GM12878 (cell line): ENCODE measurements at regions not wholly inside any gene's neighbourhood (a gene's known extent, or its start where the extent isn't known, plus 50 kb on each side); places are given as distances from the start of the nearest gene placed in this dataset.

ENCODE experiments used
- ATAC-seq: fragments of 200-7000 bp; cut with Tn5 transposase; 3 replicates; pipeline ENCODE4 v1.9.1; 2020; ENCODE audit warnings: mild to moderate bottlenecking, moderate library complexity
- BruUV-seq: library from RNA; stranded (reverse); fragments of 400-500 nt; replicated peaks from 2 replicates; lab custom pipeline; 2021; lab: Mats Ljungman, UMichigan
- CTCF ChIA-PET: fragments of 300-600 bp; sonication (Branson Sonifier 250); formaldehyde crosslinking; extraction: SDS; loops from one replicate; lab custom pipeline; 2021; ENCODE audit warnings: inconsistent platforms; lab: Yijun Ruan, JAX
- POLR2A ChIA-PET: fragments of 350-600 bp; formaldehyde crosslinking; extraction: SDS; loops from one replicate; lab custom pipeline; 2021; ENCODE audit warnings: inconsistent platforms; lab: Charles Lee
- RAD21 ChIA-PET: fragments of 300-600 bp; sonication (Branson Sonifier 250); formaldehyde crosslinking; loops from one replicate; lab custom pipeline; 2023; ENCODE audit warnings: antibody characterized with exemption; ENCODE audit not compliant: unreplicated experiment; lab: Charles Lee
- SMC1A ChIA-PET: fragments of 300-600 bp; sonication (Branson Sonifier 250); formaldehyde crosslinking; loops from one replicate; lab custom pipeline; 2023; ENCODE audit not compliant: unreplicated experiment, uncharacterized antibody; lab: Charles Lee
- DNase-seq: peaks from one replicate; pipeline ENCODE4 v3.0.0-alpha.2; 2011; ENCODE audit warnings: low read depth, low spot score
- FAIRE-seq: peaks from 3 replicates; lab custom pipeline; 2011; peaks lifted over from hg19 to GRCh38; lab: Jason Lieb, UNC
- H2AFZ ChIP-seq: 2 replicates; pipeline ENCODE4 v1.6.0; 2011; ENCODE audit warnings: low read depth, low read length, control low read depth; ENCODE audit not compliant: control insufficient read depth
- H3K27ac ChIP-seq: 2 replicates; pipeline ENCODE4 v1.5.1; 2011; ENCODE audit warnings: control low read depth; ENCODE audit not compliant: control insufficient read depth, insufficient read depth
- H3K27me3 ChIP-seq, 2 experiments: replicated peaks in 1 of 2; 2 replicates each; pipeline versions ENCODE4 v1.6.0 to v1.6.1; 2011; ENCODE audit warnings: low read length in 1 of 2; ENCODE audit not compliant: control insufficient read depth in 2 of 2, insufficient read depth in 2 of 2
- H3K36me3 ChIP-seq, 2 experiments: 2 replicates each; pipeline ENCODE4 v1.5.1; 2011; ENCODE audit warnings: low read length in 1 of 2; ENCODE audit not compliant: control insufficient read depth in 2 of 2, insufficient read depth in 2 of 2
- H3K4me1 ChIP-seq: 2 replicates; pipeline ENCODE4 v1.6.1; 2011; ENCODE audit warnings: mild to moderate bottlenecking, low read length, moderate library complexity, mixed read lengths; ENCODE audit not compliant: control insufficient read depth, insufficient read depth
- H3K4me2 ChIP-seq: 2 replicates; pipeline ENCODE4 v1.6.0; 2011; ENCODE audit warnings: control low read depth; ENCODE audit not compliant: control insufficient read depth, insufficient read depth
- H3K4me3 ChIP-seq: fragments of 200-600 bp; sonication (generic); 2 replicates; pipeline ENCODE4 v1.5.1; 2016
- H3K79me2 ChIP-seq: 2 replicates; pipeline ENCODE4 v1.6.0; 2011; ENCODE audit warnings: low read length; ENCODE audit not compliant: control insufficient read depth, insufficient read depth
- H3K9ac ChIP-seq: 2 replicates; pipeline ENCODE4 v1.8.0; 2011; ENCODE audit warnings: low read length, control low read depth, mixed read lengths; ENCODE audit not compliant: control insufficient read depth, insufficient read depth
- H3K9me3 ChIP-seq: replicated peaks from 3 replicates; pipeline ENCODE4 v1.5.1; 2011; ENCODE audit warnings: mild to moderate bottlenecking, low read length; ENCODE audit not compliant: control insufficient read depth, insufficient read depth
- H4K20me1 ChIP-seq: 2 replicates; pipeline ENCODE4 v1.6.0; 2011; ENCODE audit not compliant: control insufficient read depth, insufficient read depth
- E4F1 ChIP-seq: fragments of 450-650 bp; IDR thresholded peaks from 2 replicates; pipeline ENCODE4 v1.6.1; 2018; ENCODE audit warnings: borderline replicate concordance, mild to moderate bottlenecking; ENCODE audit not compliant: partially characterized antibody
- HDAC2 ChIP-seq: fragments of 200-600 bp; sonication (generic); IDR thresholded peaks from 2 replicates; pipeline ENCODE4 v1.6.1; 2017
- HDGF ChIP-seq: fragments of 450-650 bp; IDR thresholded peaks from 2 replicates; pipeline ENCODE4 v1.6.1; 2016; ENCODE audit warnings: antibody characterized with exemption
- NFYA ChIP-seq: IDR thresholded peaks from 2 replicates; pipeline ENCODE4 v1.6.1; 2011; ENCODE audit warnings: low read depth, mild to moderate bottlenecking, low read length, improper control_type of control experiment, borderline replicate concordance
- NR2C1 ChIP-seq: fragments of 450-650 bp; IDR thresholded peaks from 2 replicates; pipeline ENCODE4 v1.6.1; 2017; ENCODE audit warnings: antibody characterized with exemption, mild to moderate bottlenecking, moderate library complexity
- SMC3 ChIP-seq: IDR thresholded peaks from 2 replicates; pipeline ENCODE4 v1.6.1; 2011; ENCODE audit warnings: low read length, improper control_type of control experiment, borderline replicate concordance
- USF1 ChIP-seq: IDR thresholded peaks from 2 replicates; pipeline ENCODE4 v1.6.1; 2011; ENCODE audit warnings: borderline replicate concordance, low read depth, mild to moderate bottlenecking, moderate library complexity, mixed read lengths, low read length; ENCODE audit not compliant: insufficient read depth; ENCODE audit errors: extremely low read length
- WGBS: methylation state at CpG from one replicate; pipeline ENCODE4 v1.1.6; 2016; ENCODE audit warnings: low lambda C conversion rate; ENCODE audit not compliant: insufficient replicate concordance, insufficient coverage; ENCODE audit errors: missing lambda C conversion rate; 5-methylcytosine and 5-hydroxymethylcytosine counted together
- in situ Hi-C: fragments of 300-500 bp; cut with MboI; formaldehyde crosslinking; loops from 9 replicates; pipeline ENCODE4 v1.14.3; 2018; ENCODE audit warnings: mixed read lengths
- intact Hi-C: fragments of 100-400 bp; cut with micrococcal nuclease; formaldehyde crosslinking; loops from one replicate; pipeline ENCODE4 v1.14.2; 2022; ENCODE audit not compliant: unreplicated experiment

DNA sequence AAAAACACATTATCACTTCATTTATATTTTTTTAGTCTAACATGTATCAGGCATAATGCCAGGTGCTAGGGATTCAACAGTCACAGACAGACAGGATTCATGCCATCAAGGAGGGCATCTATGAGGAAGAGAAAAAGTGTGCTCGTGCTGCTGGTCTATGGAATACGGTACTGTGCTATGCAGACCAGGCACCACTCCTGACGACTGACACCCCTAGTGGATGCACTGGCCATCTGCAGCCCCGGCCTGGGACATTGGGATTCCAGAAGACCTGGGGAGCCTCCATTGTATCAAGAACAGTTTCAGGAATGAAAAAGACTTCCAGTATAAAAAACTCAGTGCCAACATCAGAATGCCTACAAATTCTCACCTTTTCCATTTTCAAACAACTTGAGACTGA is 94.0 kb downstream of the KLF12 start (continued):
- peak; percentile 61; the same call in 1 of the 2 replicates for TF ChIP-seq SMC3

DNA sequence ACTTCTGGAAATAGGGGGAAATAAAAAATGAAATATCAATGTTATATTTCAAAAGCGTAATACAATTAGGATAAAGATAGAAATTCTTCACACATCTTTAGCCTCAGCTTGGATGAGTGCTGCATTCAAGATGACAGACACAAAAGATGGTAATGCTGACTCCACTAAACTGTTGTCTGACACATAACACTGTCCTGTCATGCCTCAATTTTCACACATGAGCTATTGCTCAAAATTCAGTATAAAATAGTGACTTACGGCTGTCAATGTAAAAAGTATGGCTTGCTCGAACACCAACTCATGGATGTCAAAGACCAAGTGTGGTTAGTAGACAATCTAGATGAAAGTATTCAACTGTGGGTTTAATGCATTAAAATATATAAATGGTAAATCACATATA is 94.5 kb downstream of the KLF12 start:
- Histone ChIP-seq H3K36me3 (no peaks in the 10 kb centered on the region), H2AFZ (no peak overlapping the region), H3K4me3 (no peak overlapping the region), H3K9me3 (no peaks in the 10 kb centered on the region), H3K27me3 (no peaks in the 10 kb centered on the region), H3K4me2 (no peak overlapping the region), H3K4me1 (no peaks in the 10 kb centered on the region; the same call in 1 of the 2 replicates), H3K9ac (no peak overlapping the region), H3K27ac (no peak overlapping the region), H4K20me1 (no peaks in the 10 kb centered on the region), H3K79me2 (no peaks in the 10 kb centered on the region; the same call in 1 of the 2 replicates)
- ChIA-PET POLR2A (interaction anchor here (0.9 kb wide), 1 partner anchor 13 kb away, joined by 4 read pairs; no protein-coding TSS in a partner anchor), SMC1A (interaction anchor here (0.7 to 3.1 kb wide), 8 partner anchors 10 to 203 kb away, joined by 3 to 16 read pairs (median 6); no protein-coding TSS in a partner anchor), RAD21 (interaction anchor here (1.5 to 4.1 kb wide), 3 partner anchors 14 to 93 kb away, joined by 4 to 9 read pairs (median 5); no protein-coding TSS in a partner anchor), CTCF (interaction anchor here (0.6 to 3.6 kb wide), 6 partner anchors 14 to 1611 kb away, joined by 3 to 20 read pairs (median 3); no protein-coding TSS in a partner anchor)
- FAIRE-seq (no peak), ATAC-seq (no peak), DNase-seq (no peak)
- TF ChIP-seq HDAC2 (no peak), NFYA (no peak), USF1 (no peak), HDGF (no peak), NR2C1 (no peak), E4F1 (no peak)
- BruUV-seq, result no TSS peak
- intact Hi-C loops (loop anchor here (1.0 kb wide), 1 partner anchor 203 kb away; no protein-coding TSS in a partner anchor), in situ Hi-C loops (no loop called here)
- WGBS, result 98% methylated on average over 3 of the region's 3 CpGs
